Keratinocyte (primary cell): ENCODE measurements at regions not wholly inside any gene's neighbourhood (a gene's known extent, or its start where the extent isn't known, plus 50 kb on each side); places are given as distances from the start of the nearest gene placed in this dataset.

Source experiments
- EZH2 ChIP-seq: IDR thresholded peaks from one replicate; pipeline ENCODE4 v1.6.1; 2012; ENCODE audit warnings: inconsistent platforms, mild to moderate bottlenecking, low read length, moderate library complexity
- TF ChIP-seq, protein P1 (sequence below), 3 experiments: IDR thresholded peaks in 1 of 3; conservative IDR thresholded peaks in 1 of 3; optimal IDR thresholded peaks in 1 of 3; 2 replicates in 2 of 3; 3 replicates in 1 of 3; pipeline versions ENCODE3 to v1.5.1; 2011; ENCODE audit warnings: low read length in 3 of 3, mild to moderate bottlenecking in 3 of 3, moderate library complexity in 2 of 3, control low read depth in 1 of 3, inconsistent platforms in 1 of 3; ENCODE audit not compliant: insufficient read depth in 2 of 3; ENCODE audit errors: extremely low read depth in 1 of 3

DNA sequence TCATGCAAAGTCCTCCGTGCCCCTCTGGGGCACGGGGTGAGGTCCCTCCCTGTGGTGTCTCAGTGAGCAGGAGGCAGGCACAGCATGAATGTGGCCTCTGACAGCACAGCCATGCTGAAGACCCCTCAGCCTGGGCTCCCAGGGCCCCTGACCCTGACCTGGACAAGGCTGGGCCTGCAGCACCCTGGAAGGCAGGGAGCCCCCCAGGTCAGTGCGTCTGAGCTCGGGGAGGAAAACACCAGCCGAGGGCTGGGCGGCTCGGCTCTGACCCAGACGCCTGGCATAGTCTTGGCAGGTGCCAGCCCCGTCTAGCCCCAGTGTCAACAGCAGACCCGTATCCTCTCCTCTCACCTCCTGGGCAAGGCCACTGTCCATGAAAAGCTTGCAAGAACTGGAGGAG is 1276.6 kb downstream of the BRD1 start:
- TF ChIP-seq, protein P1, sequence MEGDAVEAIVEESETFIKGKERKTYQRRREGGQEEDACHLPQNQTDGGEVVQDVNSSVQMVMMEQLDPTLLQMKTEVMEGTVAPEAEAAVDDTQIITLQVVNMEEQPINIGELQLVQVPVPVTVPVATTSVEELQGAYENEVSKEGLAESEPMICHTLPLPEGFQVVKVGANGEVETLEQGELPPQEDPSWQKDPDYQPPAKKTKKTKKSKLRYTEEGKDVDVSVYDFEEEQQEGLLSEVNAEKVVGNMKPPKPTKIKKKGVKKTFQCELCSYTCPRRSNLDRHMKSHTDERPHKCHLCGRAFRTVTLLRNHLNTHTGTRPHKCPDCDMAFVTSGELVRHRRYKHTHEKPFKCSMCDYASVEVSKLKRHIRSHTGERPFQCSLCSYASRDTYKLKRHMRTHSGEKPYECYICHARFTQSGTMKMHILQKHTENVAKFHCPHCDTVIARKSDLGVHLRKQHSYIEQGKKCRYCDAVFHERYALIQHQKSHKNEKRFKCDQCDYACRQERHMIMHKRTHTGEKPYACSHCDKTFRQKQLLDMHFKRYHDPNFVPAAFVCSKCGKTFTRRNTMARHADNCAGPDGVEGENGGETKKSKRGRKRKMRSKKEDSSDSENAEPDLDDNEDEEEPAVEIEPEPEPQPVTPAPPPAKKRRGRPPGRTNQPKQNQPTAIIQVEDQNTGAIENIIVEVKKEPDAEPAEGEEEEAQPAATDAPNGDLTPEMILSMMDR (optimal IDR thresholded peaks at IDR 0.05 in 1 of 3, IDR thresholded peaks at IDR 0.05 in 1 of 3, conservative IDR thresholded peaks at IDR 0.05 in 1 of 3; ENCODE audit: extremely low read depth in 1 of 3, insufficient read depth in 2 of 3, low read length in 3 of 3) = no peak
- no peak for TF ChIP-seq EZH2
